ENCODE measurements at regions not wholly inside any gene's neighbourhood (a gene's known extent, or its start where the extent isn't known, plus 50 kb on each side); places are given as distances from the start of the nearest gene placed in this dataset.

GRCh38 chr13:22252281-22252830, 581.5 kb downstream of the FGF9 start:
- DNase-seq, result no peak

GRCh38 chr13:22253107-22253506, 582.2 kb downstream of the FGF9 start:
- no peak for DNase-seq

GRCh38 chr13:22256111-22256639, 585.3 kb downstream of the FGF9 start:
- DNase-seq, result no peak

GRCh38 chr13:22262001-22262885, 591.4 kb downstream of the FGF9 start:
- DNase-seq, result no peak

GRCh38 chr13:22263185-22263584, 592.3 kb downstream of the FGF9 start:
- DNase-seq, result no peak

GRCh38 chr13:22265563-22265962, 594.7 kb downstream of the FGF9 start:
- no peak for DNase-seq

- DNase-seq, result no peak
Measured at GRCh38 chr13:22270881-22271280, 600.0 kb downstream of the FGF9 start.

GRCh38 chr13:22271903-22272302, 601.0 kb downstream of the FGF9 start:
- DNase-seq, result no peak

GRCh38 chr13:22275393-22275792, 604.5 kb downstream of the FGF9 start:
- DNase-seq, result no peak

GRCh38 chr13:22276616-22277015, 605.7 kb downstream of the FGF9 start:
- DNase-seq, result no peak

- DNase-seq, result peak; percentile 46
Measured at GRCh38 chr13:22278336-22278929, 607.6 kb downstream of the FGF9 start.

- no peak for DNase-seq
Measured at GRCh38 chr13:22285867-22286266, 615.0 kb downstream of the FGF9 start.

GRCh38 chr13:22286338-22286737, 615.5 kb downstream of the FGF9 start:
- DNase-seq, result no peak

- no peak for DNase-seq
Measured at GRCh38 chr13:22287343-22287920, 616.6 kb downstream of the FGF9 start.

- DNase-seq, result no peak
Measured at GRCh38 chr13:22288496-22288895, 617.6 kb downstream of the FGF9 start.

- no peak for DNase-seq
Measured at GRCh38 chr13:22289711-22290110, 618.8 kb downstream of the FGF9 start.

GRCh38 chr13:22298530-22298929, 627.7 kb downstream of the FGF9 start:
- DNase-seq, result no peak

GRCh38 chr13:22311734-22312404, 641.0 kb downstream of the FGF9 start:
- peak; percentile 0 for DNase-seq

- DNase-seq, result no peak
Measured at GRCh38 chr13:22312405-22312803, 641.5 kb downstream of the FGF9 start.

- no peak for DNase-seq
Measured at GRCh38 chr13:22316494-22317025, 645.7 kb downstream of the FGF9 start.

- DNase-seq, result no peak
Measured at GRCh38 chr13:22320991-22321390, 650.1 kb downstream of the FGF9 start.

- no peak for DNase-seq
Measured at GRCh38 chr13:22325761-22326160, 654.9 kb downstream of the FGF9 start.
